Peyer's patch (tissue), 4 donors: ENCODE measurements at regions not wholly inside any gene's neighbourhood (a gene's known extent, or its start where the extent isn't known, plus 50 kb on each side); places are given as distances from the start of the nearest gene placed in this dataset.

Source experiments
- POLR2A ChIP-seq, 2 donors: fragments of 450-650 bp; IDR thresholded peaks; one replicate each; pipeline ENCODE4 v1.5.1; 2017; ENCODE audit warnings: antibody characterized with exemption in 2 of 2, mild to moderate bottlenecking in 2 of 2, moderate library complexity in 2 of 2
- TF ChIP-seq, protein P1 (sequence below), 6 experiments: fragments of 450-650 bp in 4 of 6; fragments of 200-600 bp in 2 of 6; sonication (generic) in 1 of 6; IDR thresholded peaks; one replicate each; pipeline ENCODE4 v1.5.1; 2017 to 2019; ENCODE audit warnings: antibody characterized with exemption in 6 of 6, mild to moderate bottlenecking in 3 of 6, moderate library complexity in 1 of 6

DNA sequence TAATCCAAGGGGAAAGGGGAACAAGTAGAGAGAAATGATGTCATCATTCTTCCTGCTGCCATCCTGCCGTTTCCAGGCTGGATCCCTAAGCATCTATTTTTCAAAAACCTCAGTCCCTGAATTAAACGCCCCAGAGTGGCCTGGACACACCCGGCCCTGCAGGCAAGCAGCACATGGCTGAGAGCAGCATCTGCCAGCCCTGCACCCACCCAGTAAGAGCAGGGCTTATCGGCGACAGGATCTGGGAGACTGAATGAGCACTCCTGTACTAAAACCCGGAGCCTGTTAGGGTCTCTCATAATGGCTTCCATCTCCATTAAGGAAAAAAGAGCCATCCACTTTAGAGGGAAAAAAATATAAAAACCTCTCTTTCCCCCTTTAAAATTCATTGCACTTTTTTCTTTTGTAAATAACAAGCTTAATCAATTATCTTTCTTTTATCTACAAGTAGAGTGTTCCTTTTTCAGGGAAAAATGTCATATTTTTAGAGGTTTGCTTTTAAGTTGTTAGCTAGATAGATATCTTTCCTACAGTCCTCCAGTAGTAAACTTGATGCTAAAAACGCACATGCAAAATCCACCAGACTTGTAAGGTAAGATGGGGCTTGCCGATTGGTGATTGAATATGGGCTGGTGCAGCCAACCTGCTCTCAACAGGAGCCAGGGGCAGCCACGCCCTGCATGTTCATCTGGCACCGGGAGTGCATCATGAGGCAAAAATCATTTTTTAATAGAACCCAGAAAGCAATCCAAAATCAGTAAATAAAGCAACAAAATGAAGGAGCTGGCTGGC is 457.8 kb downstream of the EIPR1 start:
- TF ChIP-seq, protein P1, sequence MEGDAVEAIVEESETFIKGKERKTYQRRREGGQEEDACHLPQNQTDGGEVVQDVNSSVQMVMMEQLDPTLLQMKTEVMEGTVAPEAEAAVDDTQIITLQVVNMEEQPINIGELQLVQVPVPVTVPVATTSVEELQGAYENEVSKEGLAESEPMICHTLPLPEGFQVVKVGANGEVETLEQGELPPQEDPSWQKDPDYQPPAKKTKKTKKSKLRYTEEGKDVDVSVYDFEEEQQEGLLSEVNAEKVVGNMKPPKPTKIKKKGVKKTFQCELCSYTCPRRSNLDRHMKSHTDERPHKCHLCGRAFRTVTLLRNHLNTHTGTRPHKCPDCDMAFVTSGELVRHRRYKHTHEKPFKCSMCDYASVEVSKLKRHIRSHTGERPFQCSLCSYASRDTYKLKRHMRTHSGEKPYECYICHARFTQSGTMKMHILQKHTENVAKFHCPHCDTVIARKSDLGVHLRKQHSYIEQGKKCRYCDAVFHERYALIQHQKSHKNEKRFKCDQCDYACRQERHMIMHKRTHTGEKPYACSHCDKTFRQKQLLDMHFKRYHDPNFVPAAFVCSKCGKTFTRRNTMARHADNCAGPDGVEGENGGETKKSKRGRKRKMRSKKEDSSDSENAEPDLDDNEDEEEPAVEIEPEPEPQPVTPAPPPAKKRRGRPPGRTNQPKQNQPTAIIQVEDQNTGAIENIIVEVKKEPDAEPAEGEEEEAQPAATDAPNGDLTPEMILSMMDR (IDR thresholded peaks at IDR 0.05) = no peak
- no peak for TF ChIP-seq POLR2A (IDR thresholded peaks at IDR 0.05)
